HL-60 (cell line): ENCODE measurements at regions not wholly inside any gene's neighbourhood (a gene's known extent, or its start where the extent isn't known, plus 50 kb on each side); places are given as distances from the start of the nearest gene placed in this dataset.

Experiments
- DNase-seq, 2 experiments: peaks; one replicate each; pipeline ENCODE4 v3.0.0-alpha.2; 2010 to 2020; ENCODE audit warnings: low read depth in 1 of 2, low spot score in 1 of 2
- H3K27ac ChIP-seq: fragments of 250-450 bp; sonication (Bioruptor Pico); replicated peaks from 2 replicates; pipeline ENCODE4 v1.5.1; 2020; ENCODE audit warnings: mild to moderate bottlenecking, moderate library complexity
- H3K27me3 ChIP-seq: fragments of 250-450 bp; sonication (Bioruptor Pico); 2 replicates; pipeline ENCODE4 v1.5.1; 2021; ENCODE audit warnings: mild to moderate bottlenecking, moderate library complexity; ENCODE audit not compliant: insufficient read depth, poor library complexity, severe bottlenecking
- H3K4me3 ChIP-seq: replicated peaks from 2 replicates; pipeline ENCODE4 v1.5.1; 2011; ENCODE audit warnings: mild to moderate bottlenecking, control low read depth, low read length; ENCODE audit not compliant: insufficient read depth
- GABPA ChIP-seq: IDR thresholded peaks from 2 replicates; pipeline ENCODE4 v1.6.1; 2012; ENCODE audit warnings: low read depth
- POLR2AphosphoS5 ChIP-seq: IDR thresholded peaks from 2 replicates; pipeline ENCODE4 v1.6.1; 2012; ENCODE audit warnings: low read depth
- SPI1 ChIP-seq: IDR thresholded peaks from 2 replicates; pipeline ENCODE4 v1.6.1; 2012; ENCODE audit warnings: low read depth, mild to moderate bottlenecking, borderline replicate concordance
- TF ChIP-seq, protein P1 (sequence below): IDR thresholded peaks from one replicate; pipeline ENCODE4 v1.5.1; 2011; ENCODE audit warnings: low read length, control low read depth, inconsistent platforms; ENCODE audit not compliant: insufficient read depth
- TF ChIP-seq, protein P2 (sequence below): IDR thresholded peaks from 2 replicates; pipeline ENCODE4 v1.6.1; 2012; ENCODE audit warnings: low read depth; ENCODE audit not compliant: insufficient replicate concordance

GRCh38 chr18:41410006-41410405 is 545.0 kb upstream of the PIK3C3 start:
- no peak overlapping the region for H3K4me3 ChIP-seq
- DNase-seq, result no peak
- H3K27ac ChIP-seq, result no peak overlapping the region
- H3K27me3 ChIP-seq, result no peaks in the 10 kb centered on the region
- TF ChIP-seq GABPA (no peak), SPI1 (no peak), POLR2AphosphoS5 (no peak)
- TF ChIP-seq, protein P1, sequence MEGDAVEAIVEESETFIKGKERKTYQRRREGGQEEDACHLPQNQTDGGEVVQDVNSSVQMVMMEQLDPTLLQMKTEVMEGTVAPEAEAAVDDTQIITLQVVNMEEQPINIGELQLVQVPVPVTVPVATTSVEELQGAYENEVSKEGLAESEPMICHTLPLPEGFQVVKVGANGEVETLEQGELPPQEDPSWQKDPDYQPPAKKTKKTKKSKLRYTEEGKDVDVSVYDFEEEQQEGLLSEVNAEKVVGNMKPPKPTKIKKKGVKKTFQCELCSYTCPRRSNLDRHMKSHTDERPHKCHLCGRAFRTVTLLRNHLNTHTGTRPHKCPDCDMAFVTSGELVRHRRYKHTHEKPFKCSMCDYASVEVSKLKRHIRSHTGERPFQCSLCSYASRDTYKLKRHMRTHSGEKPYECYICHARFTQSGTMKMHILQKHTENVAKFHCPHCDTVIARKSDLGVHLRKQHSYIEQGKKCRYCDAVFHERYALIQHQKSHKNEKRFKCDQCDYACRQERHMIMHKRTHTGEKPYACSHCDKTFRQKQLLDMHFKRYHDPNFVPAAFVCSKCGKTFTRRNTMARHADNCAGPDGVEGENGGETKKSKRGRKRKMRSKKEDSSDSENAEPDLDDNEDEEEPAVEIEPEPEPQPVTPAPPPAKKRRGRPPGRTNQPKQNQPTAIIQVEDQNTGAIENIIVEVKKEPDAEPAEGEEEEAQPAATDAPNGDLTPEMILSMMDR, result no peak
- TF ChIP-seq, protein P2, sequence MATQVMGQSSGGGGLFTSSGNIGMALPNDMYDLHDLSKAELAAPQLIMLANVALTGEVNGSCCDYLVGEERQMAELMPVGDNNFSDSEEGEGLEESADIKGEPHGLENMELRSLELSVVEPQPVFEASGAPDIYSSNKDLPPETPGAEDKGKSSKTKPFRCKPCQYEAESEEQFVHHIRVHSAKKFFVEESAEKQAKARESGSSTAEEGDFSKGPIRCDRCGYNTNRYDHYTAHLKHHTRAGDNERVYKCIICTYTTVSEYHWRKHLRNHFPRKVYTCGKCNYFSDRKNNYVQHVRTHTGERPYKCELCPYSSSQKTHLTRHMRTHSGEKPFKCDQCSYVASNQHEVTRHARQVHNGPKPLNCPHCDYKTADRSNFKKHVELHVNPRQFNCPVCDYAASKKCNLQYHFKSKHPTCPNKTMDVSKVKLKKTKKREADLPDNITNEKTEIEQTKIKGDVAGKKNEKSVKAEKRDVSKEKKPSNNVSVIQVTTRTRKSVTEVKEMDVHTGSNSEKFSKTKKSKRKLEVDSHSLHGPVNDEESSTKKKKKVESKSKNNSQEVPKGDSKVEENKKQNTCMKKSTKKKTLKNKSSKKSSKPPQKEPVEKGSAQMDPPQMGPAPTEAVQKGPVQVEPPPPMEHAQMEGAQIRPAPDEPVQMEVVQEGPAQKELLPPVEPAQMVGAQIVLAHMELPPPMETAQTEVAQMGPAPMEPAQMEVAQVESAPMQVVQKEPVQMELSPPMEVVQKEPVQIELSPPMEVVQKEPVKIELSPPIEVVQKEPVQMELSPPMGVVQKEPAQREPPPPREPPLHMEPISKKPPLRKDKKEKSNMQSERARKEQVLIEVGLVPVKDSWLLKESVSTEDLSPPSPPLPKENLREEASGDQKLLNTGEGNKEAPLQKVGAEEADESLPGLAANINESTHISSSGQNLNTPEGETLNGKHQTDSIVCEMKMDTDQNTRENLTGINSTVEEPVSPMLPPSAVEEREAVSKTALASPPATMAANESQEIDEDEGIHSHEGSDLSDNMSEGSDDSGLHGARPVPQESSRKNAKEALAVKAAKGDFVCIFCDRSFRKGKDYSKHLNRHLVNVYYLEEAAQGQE, result no peak

- TF ChIP-seq, protein P2, result no peak
- TF ChIP-seq POLR2AphosphoS5 (no peak), GABPA (no peak), SPI1 (no peak)
- TF ChIP-seq, protein P1, result no peak
- Histone ChIP-seq H3K27ac (no peak overlapping the region), H3K4me3 (no peak overlapping the region), H3K27me3 (no peaks in the 10 kb centered on the region)
- DNase-seq, result no peak
Observed at GRCh38 chr18:41406834-41407233, 548.2 kb upstream of the PIK3C3 start.

GRCh38 chr18:41396861-41397260 is 558.2 kb upstream of the PIK3C3 start:
- DNase-seq, result no peak
- Histone ChIP-seq H3K27ac (no peak overlapping the region), H3K4me3 (no peak overlapping the region), H3K27me3 (no peaks in the 10 kb centered on the region)
- TF ChIP-seq POLR2AphosphoS5 (no peak), GABPA (no peak), SPI1 (no peak)
- TF ChIP-seq, protein P1, result no peak
- TF ChIP-seq, protein P2, result no peak
